Activated CD8-positive, alpha-beta T cell treated with anti-CD3 and anti-CD28 coated beads for 36 hours (primary cell): ENCODE measurements at regions not wholly inside any gene's neighbourhood (a gene's known extent, or its start where the extent isn't known, plus 50 kb on each side); places are given as distances from the start of the nearest gene placed in this dataset.

Source experiments
- ATAC-seq: fragments of 200-7000 bp; cut with Tn5 transposase; one replicate; pipeline ENCODE4 v1.10.0; 2021; ENCODE audit warnings: mild to moderate bottlenecking, moderate library complexity
- CTCF ChIA-PET: fragments of 350-600 bp; sonication (Branson Sonifier 250); formaldehyde crosslinking; loops from one replicate; lab custom pipeline; 2021; ENCODE audit warnings: antibody characterized with exemption; lab: Charles Lee
- POLR2A ChIA-PET: fragments of 350-600 bp; sonication (Branson Sonifier 250); formaldehyde crosslinking; loops from one replicate; lab custom pipeline; 2021; ENCODE audit warnings: antibody characterized with exemption; lab: Charles Lee
- DNase-seq: peaks from one replicate; pipeline ENCODE4 v3.0.0-alpha.2; 2020
- H3K27ac Mint-ChIP-seq: one replicate; pipeline ENCODE4 v1.8.0; 2021; ENCODE audit warnings: mild to moderate bottlenecking, mixed read lengths
- H3K27me3 Mint-ChIP-seq: one replicate; pipeline ENCODE4 v1.8.0; 2021; ENCODE audit warnings: mixed read lengths
- H3K36me3 Mint-ChIP-seq: one replicate; pipeline ENCODE4 v1.8.0; 2021; ENCODE audit warnings: low read depth, mixed read lengths
- H3K4me1 Mint-ChIP-seq: one replicate; pipeline ENCODE4 v1.8.0; 2021; ENCODE audit warnings: low read depth, mixed read lengths
- H3K4me3 Mint-ChIP-seq: one replicate; pipeline ENCODE4 v1.8.0; 2021; ENCODE audit warnings: mild to moderate bottlenecking, moderate library complexity, mixed read lengths
- H3K9me3 Mint-ChIP-seq: one replicate; pipeline ENCODE4 v1.8.0; 2021; ENCODE audit warnings: mixed read lengths
- CTCF ChIP-seq: fragments of 200-600 bp; IDR thresholded peaks from one replicate; pipeline ENCODE4 v1.8.0; 2022; ENCODE audit warnings: antibody characterized with exemption, mild to moderate bottlenecking
- intact Hi-C: fragments of 100-400 bp; cut with micrococcal nuclease; formaldehyde crosslinking; loops from one replicate; pipeline ENCODE4 v1.10.0; 2022

- intact Hi-C loops: no loop called here
- no peaks in the 10 kb centered on the region for H3K27me3 Mint-ChIP-seq
- H3K27ac Mint-ChIP-seq: no peak overlapping the region
- H3K9me3 Mint-ChIP-seq: peaks cover 6% of the 10 kb centered on the region
- no peak for TF ChIP-seq CTCF
- H3K4me3 Mint-ChIP-seq: no peak overlapping the region
- ChIA-PET CTCF (no interaction called here), POLR2A (no interaction called here)
- no peak for ATAC-seq
- DNase-seq: no peak
- no peaks in the 10 kb centered on the region for H3K36me3 Mint-ChIP-seq
- H3K4me1 Mint-ChIP-seq: no peaks in the 10 kb centered on the region
Measured at GRCh38 chr6:78188891-78189290, 536.1 kb downstream of the MEI4 start.

GRCh38 chr6:78192057-78192456 is 539.2 kb downstream of the MEI4 start:
- intact Hi-C loops: no loop called here
- TF ChIP-seq CTCF: no peak
- H3K27me3 Mint-ChIP-seq: no peaks in the 10 kb centered on the region
- H3K4me1 Mint-ChIP-seq: no peaks in the 10 kb centered on the region
- peaks cover 5% of the 10 kb centered on the region for H3K9me3 Mint-ChIP-seq
- ATAC-seq (no peak), DNase-seq (no peak)
- ChIA-PET POLR2A (no interaction called here), CTCF (no interaction called here)
- no peak overlapping the region for H3K27ac Mint-ChIP-seq
- no peaks in the 10 kb centered on the region for H3K36me3 Mint-ChIP-seq
- H3K4me3 Mint-ChIP-seq: no peak overlapping the region

- H3K36me3 Mint-ChIP-seq: no peaks in the 10 kb centered on the region
- H3K4me1 Mint-ChIP-seq: no peaks in the 10 kb centered on the region
- no peak for DNase-seq
- peaks cover 2% of the 10 kb centered on the region for H3K9me3 Mint-ChIP-seq
- H3K27me3 Mint-ChIP-seq: no peaks in the 10 kb centered on the region
- no peak for ATAC-seq
- no peak overlapping the region for H3K4me3 Mint-ChIP-seq
- TF ChIP-seq CTCF: no peak
- ChIA-PET CTCF (no interaction called here), POLR2A (no interaction called here)
- intact Hi-C loops: no loop called here
- no peak overlapping the region for H3K27ac Mint-ChIP-seq
Measured at GRCh38 chr6:78199044-78199443, 546.2 kb downstream of the MEI4 start.

- ATAC-seq (no peak), DNase-seq (no peak)
- no peak overlapping the region for H3K27ac Mint-ChIP-seq
- POLR2A ChIA-PET: no interaction called here
- no peaks in the 10 kb centered on the region for H3K36me3 Mint-ChIP-seq
- intact Hi-C loops: no loop called here
- TF ChIP-seq CTCF: no peak
- peaks cover 4% of the 10 kb centered on the region for H3K9me3 Mint-ChIP-seq
- no peaks in the 10 kb centered on the region for H3K27me3 Mint-ChIP-seq
- H3K4me1 Mint-ChIP-seq: no peaks in the 10 kb centered on the region
- no peak overlapping the region for H3K4me3 Mint-ChIP-seq
- CTCF ChIA-PET: no interaction called here
Measured at GRCh38 chr6:78222226-78222625, 569.4 kb downstream of the MEI4 start.

GRCh38 chr6:78231002-78231401 is 578.2 kb downstream of the MEI4 start:
- TF ChIP-seq CTCF: no peak
- Mint-ChIP-seq H3K27me3 (no peaks in the 10 kb centered on the region), H3K27ac (no peak overlapping the region), H3K36me3 (no peaks in the 10 kb centered on the region), H3K9me3 (peaks cover 6% of the 10 kb centered on the region), H3K4me3 (no peak overlapping the region), H3K4me1 (no peaks in the 10 kb centered on the region)
- no peak for DNase-seq
- ChIA-PET POLR2A (no interaction called here), CTCF (no interaction called here)
- intact Hi-C loops: no loop called here
- ATAC-seq: no peak
